ENCODE measurements at regions not wholly inside any gene's neighbourhood (a gene's known extent, or its start where the extent isn't known, plus 50 kb on each side); places are given as distances from the start of the nearest gene placed in this dataset.
A peak's percentile ranks its signal among the peaks of the same experiment; 100 is the strongest.

- DNase-seq, result no peak
Observed at GRCh38 chr2:195606179-195606578, 50.8 kb upstream of the SLC39A10 start.

- no peak for DNase-seq
Observed at GRCh38 chr2:195604706-195605105, 52.3 kb upstream of the SLC39A10 start.

GRCh38 chr2:195603998-195604397, 53.0 kb upstream of the SLC39A10 start:
- no peak for DNase-seq

GRCh38 chr2:195603408-195603807, 53.6 kb upstream of the SLC39A10 start:
- no peak for DNase-seq

- DNase-seq, result no peak
Observed at GRCh38 chr2:195602687-195603086, 54.3 kb upstream of the SLC39A10 start.

GRCh38 chr2:195601361-195601760, 55.7 kb upstream of the SLC39A10 start:
- DNase-seq, result no peak

GRCh38 chr2:195600778-195601177, 56.2 kb upstream of the SLC39A10 start:
- no peak for DNase-seq

- DNase-seq, result no peak
Observed at GRCh38 chr2:195596840-195597239, 60.2 kb upstream of the SLC39A10 start.

GRCh38 chr2:195595825-195596224, 61.2 kb upstream of the SLC39A10 start:
- DNase-seq, result no peak

- no peak for DNase-seq
Observed at GRCh38 chr2:195594919-195595694, 61.9 kb upstream of the SLC39A10 start.

- no peak for DNase-seq
Observed at GRCh38 chr2:195594248-195594647, 62.8 kb upstream of the SLC39A10 start.

- DNase-seq, result no peak
Observed at GRCh38 chr2:195592105-195592504, 64.9 kb upstream of the SLC39A10 start.

- DNase-seq, result no peak
Observed at GRCh38 chr2:195590861-195591205, 66.2 kb upstream of the SLC39A10 start.

- DNase-seq, result no peak
Observed at GRCh38 chr2:195590199-195590860, 66.7 kb upstream of the SLC39A10 start.

- no peak for DNase-seq
Observed at GRCh38 chr2:195587966-195588365, 69.1 kb upstream of the SLC39A10 start.

GRCh38 chr2:195586062-195586714, 70.8 kb upstream of the SLC39A10 start:
- DNase-seq, result no peak

- DNase-seq, result no peak
Observed at GRCh38 chr2:195582188-195582587, 74.8 kb upstream of the SLC39A10 start.

- DNase-seq, result no peak
Observed at GRCh38 chr2:195579776-195580555, 77.1 kb upstream of the SLC39A10 start.

- peak; percentile 17 for DNase-seq
Observed at GRCh38 chr2:195575879-195576401, 81.1 kb upstream of the SLC39A10 start.

- DNase-seq, result no peak
Observed at GRCh38 chr2:195575016-195575415, 82.0 kb upstream of the SLC39A10 start.

GRCh38 chr2:195574312-195574711, 82.7 kb upstream of the SLC39A10 start:
- DNase-seq, result no peak

GRCh38 chr2:195572895-195573683, 83.9 kb upstream of the SLC39A10 start:
- no peak for DNase-seq
